KG1 (cell line): ENCODE measurements at regions not wholly inside any gene's neighbourhood (a gene's known extent, or its start where the extent isn't known, plus 50 kb on each side); places are given as distances from the start of the nearest gene placed in this dataset.
"Not testable (repeated sequence)": the region's sequence is repeated elsewhere in the genome, so short reads cannot be mapped to it uniquely, and the experiment has no call there.

Experiments used
- DNase-seq: peaks from one replicate; lab custom pipeline; 2025; lab: John Stamatoyannopoulos, UW

DNA sequence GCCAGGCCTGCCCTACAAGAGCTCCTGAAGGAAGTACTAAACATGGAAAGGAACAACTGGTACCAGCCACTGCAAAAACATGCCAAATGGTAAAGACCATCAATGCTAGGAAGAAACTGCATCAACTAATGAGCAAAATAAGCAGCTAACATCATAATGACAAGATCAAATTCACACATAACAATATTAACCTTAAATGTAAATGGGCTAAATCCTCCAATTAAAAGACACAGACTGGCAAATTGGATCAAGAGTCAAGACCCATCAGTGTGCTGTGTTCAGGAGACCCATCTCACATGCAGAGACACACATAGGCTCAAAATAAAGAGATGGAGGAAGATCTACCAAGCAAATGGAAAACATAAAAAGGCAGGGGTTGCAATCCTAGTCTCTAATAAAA, 119.0 kb upstream of the CARMIL1 start:
- DNase-seq: not testable (repeated sequence)

DNA sequence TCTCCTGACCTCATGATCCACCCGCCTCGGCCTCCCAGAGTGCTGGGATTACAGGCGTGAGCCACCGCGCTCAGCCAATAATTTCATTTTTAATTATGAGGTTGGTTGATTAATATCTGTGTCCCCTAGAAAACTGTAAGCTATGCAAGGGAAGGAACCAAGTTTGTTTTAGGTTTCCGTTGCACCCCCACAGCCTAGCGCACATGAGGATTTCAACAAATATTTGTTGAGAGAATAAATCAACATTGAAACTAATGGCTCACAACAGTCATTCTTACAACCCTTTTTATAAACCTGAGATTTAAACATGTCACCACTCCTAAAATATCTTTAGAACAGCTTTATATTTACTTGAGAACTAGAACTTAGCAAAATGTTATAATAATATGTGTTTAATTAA, 114.0 kb upstream of the CARMIL1 start:
- DNase-seq: no peak

DNA sequence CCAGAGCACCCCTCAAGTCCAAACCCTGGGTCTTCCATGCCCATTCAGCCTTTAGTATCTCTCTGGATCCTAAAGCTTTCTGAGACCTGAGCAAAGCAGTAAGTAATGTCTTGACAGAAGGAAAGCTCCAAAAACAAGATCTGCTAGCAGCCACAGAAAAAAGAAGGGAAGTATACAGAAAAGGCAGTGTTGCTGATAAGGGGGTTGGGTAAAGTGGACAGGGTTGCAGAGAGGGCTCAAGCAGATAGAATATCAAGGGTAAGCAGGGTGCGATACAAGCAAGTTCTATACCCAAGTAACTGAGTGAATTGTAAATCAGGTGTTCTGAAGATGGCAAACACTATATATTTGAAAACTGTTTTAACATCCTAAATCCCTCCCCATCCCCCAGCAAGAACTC, 113.4 kb upstream of the CARMIL1 start:
- no peak for DNase-seq

DNA sequence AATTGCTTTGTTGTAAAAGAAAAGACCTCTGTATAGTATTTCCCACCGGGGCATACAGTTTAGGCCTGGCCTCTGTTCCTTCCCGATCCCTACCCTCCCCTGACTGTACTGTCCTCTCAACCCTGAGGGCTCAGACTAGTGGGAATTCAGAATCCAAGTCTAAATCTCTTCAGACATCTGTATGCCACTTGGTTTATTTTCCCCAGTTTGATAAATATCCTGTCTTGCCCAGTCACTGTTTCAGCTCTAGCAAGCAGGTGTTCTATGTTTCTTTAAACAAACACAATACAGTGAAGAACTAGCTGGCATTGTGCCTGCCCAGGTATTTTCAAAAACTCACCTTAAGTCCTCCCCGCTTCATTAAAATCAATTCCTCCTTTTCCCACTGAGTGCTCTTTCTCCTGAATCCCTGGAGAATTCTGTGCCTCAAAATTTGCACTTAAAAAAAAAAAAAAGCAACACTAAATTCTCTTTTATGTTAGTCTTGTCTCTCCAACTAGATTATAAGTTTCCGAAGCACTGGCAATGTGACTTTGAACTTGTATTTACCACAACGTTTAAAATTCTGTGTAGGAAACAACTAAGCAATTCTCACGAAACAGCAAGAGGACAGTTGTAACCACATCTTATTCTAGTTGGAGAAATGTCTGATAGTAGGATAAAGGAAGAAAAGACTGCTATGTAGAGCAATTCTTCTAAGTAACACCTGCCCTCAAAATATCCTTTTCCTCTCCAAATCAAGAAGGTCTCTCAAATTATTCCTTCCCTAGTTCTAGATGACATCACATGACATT, 112.0 kb upstream of the CARMIL1 start:
- no peak for DNase-seq

DNA sequence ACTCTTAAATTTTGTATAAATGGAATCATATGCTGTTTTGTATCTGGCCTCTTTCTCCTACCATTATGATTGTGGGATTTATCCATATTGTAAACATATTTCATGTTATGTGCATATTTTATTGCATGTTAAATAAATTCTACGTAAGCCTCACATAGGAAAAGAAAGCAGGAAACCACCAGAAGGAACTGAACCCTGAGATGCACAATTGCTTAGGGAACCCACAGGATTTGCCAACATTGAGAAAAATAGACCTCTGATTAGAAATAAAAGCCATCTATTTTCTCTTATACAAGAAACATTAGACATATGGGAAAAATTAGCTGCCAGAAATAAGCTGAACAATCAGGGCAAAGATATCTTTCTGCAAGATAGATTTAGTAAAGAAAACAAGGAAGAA, 111.2 kb upstream of the CARMIL1 start:
- DNase-seq: no peak

DNA sequence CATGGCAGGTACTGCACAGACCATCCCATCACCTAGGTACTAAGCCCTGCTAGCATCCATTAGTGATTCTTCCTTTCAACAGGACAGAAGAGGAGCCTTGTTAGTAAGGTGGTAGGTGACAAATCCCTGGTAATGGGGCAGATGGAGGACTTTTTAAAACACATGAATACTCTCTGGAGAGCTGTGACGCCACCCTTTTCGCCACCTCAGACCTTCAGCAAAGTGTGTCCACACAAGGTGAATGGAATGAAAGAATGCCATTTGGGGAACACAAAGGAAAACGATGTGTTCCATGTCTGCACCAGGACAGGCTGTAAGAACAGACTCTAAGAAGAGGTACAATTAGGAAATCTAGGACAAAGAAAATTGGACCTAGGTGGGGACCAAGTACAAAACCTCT, 110.5 kb upstream of the CARMIL1 start:
- no peak for DNase-seq

DNA sequence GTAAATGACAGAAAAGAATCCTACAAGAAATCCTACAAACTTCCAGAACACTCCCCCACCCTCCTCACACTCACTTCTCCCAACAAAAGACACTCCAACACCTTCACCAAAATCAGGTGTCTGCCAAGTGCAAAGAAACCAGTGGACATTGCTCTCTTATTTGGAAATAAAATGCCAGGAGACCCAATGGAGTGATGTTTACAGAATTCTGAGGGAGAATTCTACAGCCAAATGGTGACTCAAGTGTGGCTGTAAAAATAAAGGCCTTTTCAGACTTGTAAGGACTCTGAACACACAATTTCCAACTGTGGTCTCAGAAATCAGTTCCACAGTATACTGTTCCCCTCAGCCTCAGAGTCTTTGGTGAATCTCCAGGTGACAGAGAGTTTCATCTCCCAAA, 109.6 kb upstream of the CARMIL1 start:
- no peak for DNase-seq

DNA sequence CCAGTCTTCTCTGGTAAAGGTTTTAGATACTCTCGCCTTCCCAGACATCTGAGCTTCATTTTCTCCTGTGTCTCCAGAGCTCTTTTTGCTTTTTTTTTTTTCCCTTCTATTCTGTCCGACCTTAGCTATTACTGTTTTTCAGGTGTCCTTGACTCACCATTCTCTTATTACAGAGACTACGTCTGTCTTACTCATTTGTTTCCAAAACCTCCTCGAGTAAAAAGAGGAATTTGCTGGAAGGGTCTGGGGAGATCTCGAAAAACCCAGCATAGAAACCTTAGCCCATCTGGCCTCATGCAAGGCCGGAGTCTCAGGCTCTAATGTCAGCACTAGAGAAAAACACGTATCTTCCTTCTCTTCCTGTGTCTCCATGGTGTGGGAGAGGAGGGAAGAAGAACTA, 109.2 kb upstream of the CARMIL1 start:
- DNase-seq: no peak

DNA sequence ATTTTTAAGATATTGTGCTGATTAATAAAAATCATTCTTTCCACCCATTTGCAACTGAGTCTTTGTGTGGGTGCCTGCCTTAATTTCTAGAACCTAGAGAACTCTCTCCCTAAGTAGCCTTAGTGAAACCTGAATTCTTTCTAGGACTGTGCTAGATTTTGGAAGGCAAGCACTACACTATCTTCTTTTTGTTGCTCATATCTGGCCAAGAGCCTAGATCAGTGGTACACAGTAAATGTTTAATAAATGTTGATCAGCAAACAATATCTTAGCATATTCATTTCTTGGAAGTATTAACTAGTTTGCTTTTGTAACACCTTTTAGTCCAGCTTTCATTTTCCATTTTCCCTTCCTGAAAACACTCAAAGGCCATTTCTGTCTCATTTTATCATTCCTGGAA, 108.5 kb upstream of the CARMIL1 start:
- no peak for DNase-seq

DNA sequence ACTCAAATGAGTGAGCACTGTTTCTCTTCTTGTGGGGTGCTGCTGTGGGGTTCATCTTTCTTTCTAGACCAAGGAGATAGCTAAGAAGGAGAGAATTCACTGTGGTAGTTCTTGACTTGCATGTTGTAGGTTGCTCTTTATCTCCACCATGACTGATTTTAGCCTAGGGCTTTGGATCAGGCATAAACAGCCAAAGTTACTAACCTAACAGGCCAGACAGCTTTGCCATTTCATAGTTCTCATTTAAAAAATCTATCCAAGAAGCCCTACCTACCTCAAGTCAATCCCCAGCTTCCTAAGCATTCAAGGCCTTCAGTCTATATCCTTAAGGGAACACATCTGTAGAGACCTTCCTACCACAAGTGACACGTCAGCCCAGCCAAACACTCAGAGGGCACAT, 107.9 kb upstream of the CARMIL1 start:
- no peak for DNase-seq

DNA sequence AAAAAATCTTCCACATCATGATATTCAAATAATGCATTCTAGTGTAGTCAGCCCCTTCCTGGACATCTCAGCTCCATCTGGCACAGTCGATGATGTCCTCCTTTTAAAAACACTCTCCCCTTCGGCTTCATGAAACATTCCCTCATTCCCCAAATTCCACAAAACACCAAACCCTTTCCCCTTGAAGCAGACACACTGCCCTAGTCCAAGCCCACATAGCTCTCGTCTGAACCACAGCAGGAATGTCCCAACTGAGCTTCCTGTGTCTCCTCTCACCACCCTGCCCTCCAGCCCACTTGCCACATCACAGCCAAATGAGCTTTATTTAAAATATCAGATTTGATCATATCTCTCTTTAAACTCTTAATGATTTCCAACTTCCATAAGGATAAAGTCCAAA, 106.4 kb upstream of the CARMIL1 start:
- DNase-seq: no peak

DNA sequence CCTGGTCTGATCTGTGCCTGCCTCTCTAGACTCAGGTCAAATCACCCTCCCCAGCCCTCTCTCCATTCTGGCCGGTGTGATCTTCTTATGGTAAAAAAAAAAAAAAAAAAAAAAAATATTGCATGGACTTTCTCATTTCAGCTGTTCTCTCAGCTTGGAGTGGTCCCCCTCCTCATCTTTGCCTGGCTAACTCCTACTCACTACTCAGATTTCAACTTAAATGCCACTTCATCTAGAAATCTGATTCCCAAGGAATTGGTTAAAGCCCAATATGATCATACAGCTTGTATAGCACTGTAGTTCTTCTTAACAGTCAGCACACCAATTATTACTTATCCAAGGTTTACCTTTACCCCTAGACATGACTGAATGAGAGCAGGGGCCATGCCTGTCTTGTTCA, 105.9 kb upstream of the CARMIL1 start:
- DNase-seq: no peak

DNA sequence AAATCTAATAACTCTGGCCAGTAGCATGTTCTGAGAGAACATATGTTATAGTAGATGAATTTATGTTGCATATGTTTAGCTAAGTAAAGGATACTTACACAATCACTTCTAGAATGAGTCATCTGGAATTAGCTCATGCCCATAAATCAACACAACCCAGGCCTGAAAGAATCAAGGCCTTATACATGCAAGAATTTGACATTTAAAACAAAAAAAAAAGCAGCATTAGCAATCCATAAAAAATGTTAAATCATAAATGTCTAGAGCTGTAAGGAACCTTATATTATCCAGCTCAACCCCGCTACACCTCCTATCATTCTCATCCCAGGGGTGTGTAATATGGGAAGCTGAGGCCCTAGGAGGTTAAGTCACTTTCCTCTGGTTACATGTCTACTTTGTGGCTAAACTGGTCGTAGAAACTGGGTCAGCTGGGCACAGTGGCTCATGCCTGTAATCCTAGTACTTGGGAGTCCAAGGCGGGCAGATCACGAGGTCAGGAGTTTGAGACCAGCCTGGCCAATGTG, 105.2 kb upstream of the CARMIL1 start:
- DNase-seq: no peak

DNA sequence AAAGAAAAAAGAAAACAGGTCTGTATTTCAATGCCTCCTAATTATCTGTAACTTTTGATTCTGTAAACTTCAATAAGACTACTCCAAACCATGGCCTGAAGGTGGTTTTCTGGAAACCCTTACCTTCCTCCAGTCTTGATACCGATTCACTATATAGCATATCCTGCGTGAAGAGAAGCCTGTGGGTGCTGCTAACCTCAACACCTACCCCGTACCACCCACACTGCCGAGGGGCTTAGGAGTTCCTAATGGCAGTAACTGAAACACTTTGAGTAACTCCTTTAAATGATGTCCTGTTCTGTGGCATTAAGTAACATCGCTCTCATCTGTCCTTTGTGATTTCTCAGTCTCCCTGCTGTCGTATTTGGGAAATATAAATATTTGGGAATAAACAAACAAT, 104.5 kb upstream of the CARMIL1 start:
- no peak for DNase-seq

DNA sequence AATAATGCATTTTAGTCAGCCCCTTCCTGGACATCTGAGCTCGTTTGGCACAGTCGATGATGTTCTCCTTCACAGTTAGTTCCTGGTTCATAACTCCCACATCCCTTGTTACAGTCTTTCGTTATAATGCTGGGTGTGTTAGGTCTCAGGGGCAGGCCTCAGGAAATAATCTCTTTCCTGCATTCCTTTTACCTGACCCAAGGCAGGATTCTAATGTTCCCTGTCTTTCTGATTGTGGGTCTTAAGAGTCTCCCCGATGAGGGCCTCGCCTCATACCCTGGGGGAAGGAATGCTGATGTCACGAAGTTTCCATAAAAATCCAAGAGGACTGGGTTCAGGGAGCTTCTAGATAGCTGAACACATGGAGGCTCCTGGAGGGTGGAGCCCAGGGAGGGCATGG, 104.0 kb upstream of the CARMIL1 start:
- no peak for DNase-seq

DNA sequence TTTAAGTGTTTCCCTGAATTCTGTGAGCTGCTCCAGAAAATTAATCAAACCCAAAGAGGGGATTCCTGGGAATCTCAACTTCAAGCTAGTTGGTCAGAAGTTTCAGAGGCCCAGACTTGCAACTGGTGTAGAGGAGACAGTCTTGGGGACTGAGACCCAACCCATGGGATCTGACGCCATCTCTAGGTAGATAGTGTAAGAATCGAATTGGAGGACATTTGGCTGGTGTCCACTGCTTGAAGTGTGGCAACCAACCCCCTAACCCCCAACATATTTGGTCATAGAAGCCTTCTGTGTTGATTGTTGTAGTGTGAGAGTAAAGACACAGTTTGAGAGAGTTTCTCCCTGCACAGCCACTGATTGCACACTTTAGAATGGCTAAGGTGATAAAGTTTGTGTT, 103.5 kb upstream of the CARMIL1 start:
- DNase-seq: no peak

DNA sequence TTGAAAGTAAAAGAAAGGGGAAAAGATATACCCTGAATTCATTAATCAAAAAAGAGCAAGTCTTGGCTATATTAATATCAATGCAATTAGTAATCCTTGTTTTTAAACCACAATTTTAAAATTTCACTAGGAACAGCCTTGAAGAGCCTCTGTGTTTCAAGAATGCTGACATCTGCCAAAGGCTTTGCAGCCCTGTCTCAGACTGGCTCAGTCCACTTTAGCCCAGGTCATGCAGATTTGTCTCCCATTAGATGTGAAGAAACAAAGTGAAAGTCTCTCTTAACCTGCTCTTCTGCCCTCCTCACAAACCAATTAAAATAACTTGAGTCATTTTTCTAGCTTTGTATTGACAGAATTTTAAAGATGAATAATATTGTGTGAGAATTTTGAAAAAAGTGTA, 102.7 kb upstream of the CARMIL1 start:
- DNase-seq: no peak

DNA sequence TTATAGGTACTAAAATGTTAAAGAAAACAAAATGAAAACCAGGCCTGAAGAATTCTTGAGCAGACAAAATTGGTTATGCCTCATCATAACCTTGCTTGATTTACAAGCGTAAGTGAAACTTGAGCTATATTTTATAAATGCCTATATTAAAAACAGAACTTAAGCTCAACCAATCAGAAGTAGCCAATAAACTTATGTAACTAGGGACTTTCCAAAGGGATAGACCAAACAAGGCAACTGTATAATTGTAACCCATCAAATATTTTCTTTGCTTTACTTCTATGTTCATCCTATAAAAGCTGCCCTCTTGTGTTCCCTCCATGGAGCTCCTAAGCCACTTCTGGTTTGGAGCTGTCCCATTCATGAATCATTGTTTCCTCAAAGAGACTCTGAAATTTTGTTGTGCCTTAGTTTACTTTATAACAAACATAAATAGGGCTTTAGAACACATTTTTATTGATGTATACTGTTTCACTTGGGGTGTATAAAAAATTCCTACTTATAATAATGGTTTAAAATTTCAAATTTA, 101.6 kb upstream of the CARMIL1 start:
- DNase-seq: no peak

DNA sequence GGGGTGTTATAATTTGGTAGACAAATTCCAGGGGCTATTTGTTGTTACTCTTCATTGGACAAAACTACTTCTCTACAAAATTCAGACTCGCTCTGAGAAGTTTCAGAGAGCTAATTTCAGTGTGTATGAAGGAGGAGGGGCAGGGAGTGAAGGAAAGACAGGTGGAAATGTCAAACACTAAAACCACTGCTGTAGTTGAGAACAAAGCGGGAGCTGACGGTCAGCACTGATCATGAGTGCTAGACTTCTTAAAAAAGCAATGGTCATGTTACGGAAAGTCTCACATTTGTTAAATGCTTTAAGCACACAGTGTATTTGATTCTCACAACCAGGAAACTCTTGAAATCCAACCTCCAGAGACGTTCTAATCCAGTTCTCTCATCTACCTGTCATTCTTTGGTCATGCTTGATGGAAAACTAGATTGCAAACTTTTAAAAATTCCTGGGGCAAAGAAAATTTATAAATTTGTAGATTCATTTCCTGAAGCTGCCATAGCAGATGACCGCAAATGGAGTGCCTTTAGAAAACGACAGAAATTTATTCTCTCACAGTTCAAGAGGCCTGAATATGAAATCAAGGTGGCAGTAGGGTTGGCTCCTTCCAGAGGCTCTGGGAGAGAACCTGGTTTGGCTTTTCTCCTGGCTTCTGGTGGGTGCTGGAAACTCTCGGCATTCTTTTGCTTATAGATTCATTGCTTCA, 100.7 kb upstream of the CARMIL1 start:
- DNase-seq: no peak

DNA sequence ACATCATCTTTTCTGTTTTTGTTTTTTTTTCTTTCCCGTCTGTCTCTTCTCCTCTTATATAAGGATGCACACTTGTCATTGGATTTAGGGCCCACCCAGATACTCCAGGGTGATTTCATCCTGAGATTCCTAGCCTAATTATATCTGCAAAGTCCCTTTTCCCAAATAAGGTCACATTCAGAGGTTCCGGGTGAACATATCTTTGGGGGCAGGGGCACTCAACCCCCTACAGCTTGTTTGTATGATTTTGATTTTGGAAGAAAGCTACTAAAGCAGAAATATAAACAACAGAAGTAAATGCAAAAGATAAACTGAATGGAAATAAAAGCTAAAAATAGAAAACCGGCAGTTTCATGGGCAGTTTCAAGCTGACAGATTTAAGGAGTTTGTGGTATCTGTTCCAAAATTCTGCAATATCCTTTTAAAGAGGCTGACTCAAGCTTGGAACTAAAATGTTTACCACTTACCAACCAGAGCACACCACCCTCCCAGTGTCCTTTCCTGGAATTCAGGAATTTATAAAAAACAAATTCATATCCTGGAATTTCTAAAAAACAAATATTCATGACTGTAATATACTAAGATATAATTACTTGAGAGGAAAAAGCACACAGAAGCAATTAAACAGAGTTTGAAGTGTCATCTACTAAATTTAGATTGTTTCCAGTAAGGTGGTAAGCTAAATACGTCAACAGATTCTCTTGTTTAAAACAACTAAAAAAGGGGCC, 100.0 kb upstream of the CARMIL1 start:
- DNase-seq: no peak

DNA sequence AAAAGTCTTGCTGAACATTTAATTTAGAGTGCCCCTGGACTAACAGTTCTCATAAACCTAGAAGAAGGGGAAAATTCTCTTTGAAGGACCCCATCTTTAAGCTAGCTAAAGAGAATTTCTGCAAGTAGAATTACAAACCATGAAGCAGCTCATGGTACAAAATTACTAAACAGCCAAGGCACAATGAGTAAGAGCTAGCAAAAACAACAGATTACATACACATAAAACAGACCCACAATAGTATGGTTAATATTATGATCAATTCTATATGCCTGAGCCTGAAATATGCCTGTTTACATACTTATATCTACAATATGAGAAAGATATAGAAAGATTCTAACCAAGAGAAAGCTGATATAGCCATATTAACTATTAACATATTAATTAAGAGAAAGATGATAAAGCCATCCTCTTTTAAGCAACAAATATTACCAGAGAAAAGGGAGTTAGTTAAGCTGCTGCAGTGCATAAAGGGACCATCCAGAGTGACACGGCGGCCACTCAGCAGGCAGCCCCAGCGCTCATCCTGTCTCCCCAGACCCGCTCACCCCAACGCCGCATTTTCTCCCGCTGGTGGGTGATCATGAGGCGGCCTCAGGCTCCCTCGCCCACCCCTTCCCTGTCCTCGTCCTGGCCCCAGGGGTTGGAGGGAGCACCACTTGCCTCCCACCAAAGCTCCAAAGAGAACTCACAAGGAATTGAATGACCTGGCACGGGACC, 98.4 kb upstream of the CARMIL1 start:
- DNase-seq: no peak

DNA sequence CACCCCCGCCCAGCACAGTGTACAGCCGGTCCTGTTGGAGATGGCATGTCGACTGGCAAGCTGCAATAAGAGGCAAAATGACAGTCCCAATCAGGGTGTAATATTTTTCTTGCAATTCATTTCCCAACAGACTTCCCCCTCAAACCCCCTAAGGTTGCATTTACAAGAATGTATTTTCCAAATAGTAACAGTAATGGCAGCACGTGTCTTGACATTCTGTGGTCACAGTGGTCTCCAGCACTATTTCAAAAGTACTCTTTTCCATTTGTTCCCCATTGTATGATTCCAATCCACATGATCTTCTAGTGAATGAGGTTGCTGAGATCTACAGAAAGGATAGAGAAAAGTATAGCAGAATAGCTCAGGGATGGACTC, 97.8 kb upstream of the CARMIL1 start:
- DNase-seq: no peak
